T follicular helper cell (primary cell): ENCODE measurements at regions not wholly inside any gene's neighbourhood (a gene's known extent, or its start where the extent isn't known, plus 50 kb on each side); places are given as distances from the start of the nearest gene placed in this dataset.

Source experiments
- DNase-seq: peaks from one replicate; pipeline ENCODE4 v3.0.0-alpha.2; 2020; ENCODE audit warnings: low read depth

DNA sequence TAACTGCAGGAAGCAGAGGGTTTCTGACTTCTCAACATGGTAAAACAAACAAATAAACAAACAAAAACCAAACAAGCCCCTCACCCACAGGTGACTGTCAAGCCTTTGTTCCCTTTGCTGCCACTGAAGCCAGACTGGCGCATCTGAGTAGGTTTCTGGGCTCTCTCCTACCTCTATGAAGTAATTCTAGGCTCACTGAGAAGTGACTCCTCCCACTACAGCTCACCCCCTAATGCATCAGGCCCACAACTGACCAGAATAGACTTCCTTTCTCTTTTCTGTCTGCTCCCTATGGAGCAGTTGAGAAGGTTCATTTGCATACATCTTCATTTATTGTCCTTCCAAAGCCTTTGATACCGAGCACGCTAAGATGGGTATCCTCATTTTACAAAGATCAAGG, 77.0 kb upstream of the CCL2 start:
- DNase-seq: no peak

GRCh38 chr17:34182036-34182803, 72.9 kb upstream of the CCL2 start:
- no peak for DNase-seq

DNA sequence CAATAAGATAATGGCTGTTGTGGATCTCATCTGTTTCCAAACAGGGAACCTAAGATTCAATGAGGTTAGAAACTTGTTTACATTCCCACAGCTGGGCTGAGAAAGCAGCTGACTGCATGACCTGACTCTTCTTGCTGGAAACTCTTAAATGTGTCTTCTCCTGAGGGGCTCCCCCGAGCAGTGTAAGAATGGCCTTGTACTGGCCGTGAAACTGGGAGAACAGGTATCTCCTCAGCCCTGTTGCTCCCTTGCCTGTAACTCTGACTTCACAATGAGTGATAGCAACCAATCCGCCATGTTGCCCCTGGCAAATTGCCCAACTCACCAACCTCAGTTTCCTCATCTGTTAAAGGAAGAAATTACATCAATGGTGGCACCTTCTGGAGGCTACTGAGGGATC, 59.1 kb upstream of the CCL2 start:
- no peak for DNase-seq

GRCh38 chr17:34198519-34198918, 56.6 kb upstream of the CCL2 start:
- no peak for DNase-seq

GRCh38 chr17:34199454-34199853, 55.6 kb upstream of the CCL2 start:
- DNase-seq: no peak

DNA sequence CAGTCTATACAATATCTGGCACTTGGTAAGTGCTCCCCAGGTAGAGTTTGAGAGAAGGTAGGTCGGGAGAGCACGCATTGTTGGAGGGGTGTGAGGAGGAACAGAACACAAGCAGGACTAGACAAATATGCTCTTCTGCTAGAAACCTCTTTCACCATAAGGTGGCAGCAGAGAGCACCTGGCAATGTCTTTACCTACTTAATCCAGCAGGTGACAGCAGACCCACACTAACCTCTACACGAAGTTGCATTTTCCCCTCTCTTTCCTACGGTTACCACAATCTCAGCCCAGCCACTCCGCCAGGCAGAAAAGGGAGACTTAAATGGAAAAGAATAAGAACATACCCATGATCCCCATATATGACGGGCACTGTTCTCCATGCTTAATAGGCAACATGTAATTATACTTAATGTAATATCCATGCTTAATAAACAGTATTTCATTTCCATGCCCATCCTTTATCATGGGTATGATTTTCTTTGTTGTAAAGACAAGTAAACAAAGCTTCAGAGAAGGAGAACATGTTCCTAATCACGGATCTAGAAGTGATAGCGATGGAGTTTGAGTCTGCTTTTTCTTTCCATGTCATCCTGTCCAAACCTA, 55.1 kb upstream of the CCL2 start:
- DNase-seq: peak; percentile 58

DNA sequence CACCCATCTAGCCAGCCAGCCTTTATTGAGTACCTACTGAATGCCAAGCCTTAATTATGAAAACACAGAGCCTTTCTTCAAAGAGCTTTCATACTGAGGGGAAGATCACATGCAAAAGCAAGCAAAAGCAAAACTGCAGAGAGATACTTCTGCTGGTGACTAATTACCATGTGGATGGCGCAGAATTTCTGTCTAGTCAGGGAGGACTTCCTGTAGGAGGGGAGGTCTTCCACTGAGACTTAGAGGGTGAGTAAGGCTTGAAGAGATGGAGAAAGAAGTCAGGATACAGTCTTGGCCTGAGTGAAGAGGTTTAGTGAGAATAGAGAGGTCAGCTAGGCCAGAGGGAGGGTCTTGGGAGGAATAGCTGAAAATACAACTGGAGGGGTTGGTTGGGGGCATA, 53.9 kb upstream of the CCL2 start:
- DNase-seq: no peak

- no peak for DNase-seq
These were observed 53.3 kb upstream of the CCL2 start for GRCh38 chr17:34201767-34202166.

- no peak for DNase-seq
These were observed 52.0 kb upstream of the CCL2 start for GRCh38 chr17:34203018-34203638.

- no peak for DNase-seq
These were observed 50.7 kb upstream of the CCL2 start for GRCh38 chr17:34204402-34204801.
